NB4 (cell line): ENCODE measurements at regions not wholly inside any gene's neighbourhood (a gene's known extent, or its start where the extent isn't known, plus 50 kb on each side); places are given as distances from the start of the nearest gene placed in this dataset.

ENCODE experiments used
- CTCF ChIP-seq: IDR thresholded peaks from one replicate; pipeline ENCODE4 v1.5.1; 2012; ENCODE audit warnings: low read depth, low read length
- MAX ChIP-seq: IDR thresholded peaks from 2 replicates; pipeline ENCODE4 v1.6.1; 2011; ENCODE audit warnings: low read depth, low read length
- POLR2A ChIP-seq: IDR thresholded peaks from 2 replicates; pipeline ENCODE4 v1.6.1; 2011; ENCODE audit warnings: mild to moderate bottlenecking; ENCODE audit not compliant: insufficient read length; ENCODE audit errors: extremely low read depth

DNA sequence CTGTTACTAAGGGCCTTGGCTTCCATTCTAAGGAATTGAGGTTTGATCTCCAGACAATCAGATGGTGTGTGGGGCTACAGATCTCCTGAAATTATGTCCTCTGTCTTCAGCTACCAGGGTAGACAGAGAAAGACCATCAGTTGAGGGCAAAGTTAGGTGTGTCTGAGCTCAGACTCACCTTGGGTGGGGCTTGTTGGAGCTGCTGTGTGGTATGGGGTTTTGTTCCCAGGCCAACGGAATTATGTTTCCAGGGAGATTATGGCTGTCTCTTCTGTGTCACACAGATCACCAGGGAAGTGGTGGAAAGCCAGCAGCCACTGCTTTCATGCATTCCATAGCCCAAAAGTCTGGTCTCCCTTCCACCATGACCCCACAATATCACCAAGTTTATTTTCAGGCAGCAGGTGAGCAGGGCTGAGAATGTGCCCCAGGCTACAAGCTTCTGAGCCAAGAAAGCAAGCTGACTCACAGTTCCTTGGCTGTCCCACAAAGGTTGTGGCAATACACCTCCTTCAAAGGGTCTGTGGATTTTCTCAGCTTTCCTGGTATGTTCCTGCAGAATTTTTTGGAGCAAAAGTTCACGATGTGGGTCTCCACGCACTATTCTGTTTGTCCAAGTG is 714.9 kb downstream of the LUZP2 start:
- no peak for TF ChIP-seq POLR2A
- TF ChIP-seq CTCF, result no peak
- no peak for TF ChIP-seq MAX
